ENCODE measurements at regions not wholly inside any gene's neighbourhood (a gene's known extent, or its start where the extent isn't known, plus 50 kb on each side); places are given as distances from the start of the nearest gene placed in this dataset.

DNA sequence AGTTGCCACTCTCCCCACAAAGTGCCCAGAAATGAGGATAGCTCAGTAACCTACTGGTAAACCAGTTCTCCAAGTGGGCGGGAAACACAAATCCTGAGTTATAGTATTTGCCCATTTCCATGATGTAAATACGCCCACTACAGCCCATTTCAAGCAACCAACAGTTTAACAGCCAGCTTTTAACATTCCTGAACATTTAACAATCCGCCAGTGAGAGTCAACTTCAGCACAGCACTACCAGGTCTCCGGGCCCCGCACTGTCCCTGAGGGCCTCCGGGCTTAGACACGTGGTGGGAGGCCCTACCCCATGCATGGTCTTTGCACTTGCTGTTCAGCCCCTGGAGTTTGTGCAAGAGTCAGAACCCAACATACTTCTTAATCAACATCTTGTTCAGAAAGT lies 132.0 kb upstream of the CTTNBP2NL start:
- intact Hi-C loops (cut with micrococcal nuclease): no loop called here
- Mint-ChIP-seq H3K27me3 (ENCODE audit: low read depth in 3 of 3) (peaks cover 0 to 2% (median 0%) of the 10 kb centered on the region in 3 donors), H3K4me1 (no peaks in the 10 kb centered on the region), H3K4me3 (no peak overlapping the region), H3K9me3 (peaks cover 0 to 3% (median 0%) of the 10 kb centered on the region in 7 donors), H3K36me3 (no peaks in the 10 kb centered on the region), H3K27ac (no peak overlapping the region)
- Histone ChIP-seq H4K20me1 (ENCODE audit: insufficient read depth, low read length) (no peaks in the 10 kb centered on the region), H3K27ac (ENCODE audit: low read depth in 1 of 2, low read length in 2 of 2) (no peak overlapping the region), H2AFZ (ENCODE audit: insufficient read depth, low read depth, low read length, poor library complexity, severe bottlenecking) (no peak overlapping the region), H3K9ac (ENCODE audit: insufficient read depth, low read length, poor library complexity, severe bottlenecking) (no peak overlapping the region), H3K9me3 (replicated peaks in 1 of 2; ENCODE audit: control insufficient read depth in 1 of 2, insufficient read depth in 1 of 2, low read length in 2 of 2) (no peaks in the 10 kb centered on the region), H3K27me3 (ENCODE audit: control insufficient read depth in 2 of 2, insufficient read depth in 2 of 2, low read length in 2 of 2) (no peaks in the 10 kb centered on the region), H3K4me3 (replicated peaks in 1 of 3; ENCODE audit: low read depth in 2 of 3, low read length in 3 of 3) (no peak overlapping the region), H3K79me2 (ENCODE audit: insufficient read depth, low read length) (no peaks in the 10 kb centered on the region), H3K4me2 (replicated peaks; ENCODE audit: extremely low read depth, low read length, poor library complexity, severe bottlenecking) (no peak overlapping the region), H3K36me3 (replicated peaks in 1 of 2; ENCODE audit: control insufficient read depth in 1 of 2, insufficient read depth in 2 of 2, low read length in 2 of 2) (no peaks in the 10 kb centered on the region), H3K4me1 (ENCODE audit: control insufficient read depth in 1 of 2, insufficient read depth in 2 of 2, low read length in 2 of 2) (no peaks in the 10 kb centered on the region)
- TF ChIP-seq, protein P1, sequence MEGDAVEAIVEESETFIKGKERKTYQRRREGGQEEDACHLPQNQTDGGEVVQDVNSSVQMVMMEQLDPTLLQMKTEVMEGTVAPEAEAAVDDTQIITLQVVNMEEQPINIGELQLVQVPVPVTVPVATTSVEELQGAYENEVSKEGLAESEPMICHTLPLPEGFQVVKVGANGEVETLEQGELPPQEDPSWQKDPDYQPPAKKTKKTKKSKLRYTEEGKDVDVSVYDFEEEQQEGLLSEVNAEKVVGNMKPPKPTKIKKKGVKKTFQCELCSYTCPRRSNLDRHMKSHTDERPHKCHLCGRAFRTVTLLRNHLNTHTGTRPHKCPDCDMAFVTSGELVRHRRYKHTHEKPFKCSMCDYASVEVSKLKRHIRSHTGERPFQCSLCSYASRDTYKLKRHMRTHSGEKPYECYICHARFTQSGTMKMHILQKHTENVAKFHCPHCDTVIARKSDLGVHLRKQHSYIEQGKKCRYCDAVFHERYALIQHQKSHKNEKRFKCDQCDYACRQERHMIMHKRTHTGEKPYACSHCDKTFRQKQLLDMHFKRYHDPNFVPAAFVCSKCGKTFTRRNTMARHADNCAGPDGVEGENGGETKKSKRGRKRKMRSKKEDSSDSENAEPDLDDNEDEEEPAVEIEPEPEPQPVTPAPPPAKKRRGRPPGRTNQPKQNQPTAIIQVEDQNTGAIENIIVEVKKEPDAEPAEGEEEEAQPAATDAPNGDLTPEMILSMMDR (IDR thresholded peaks at IDR 0.05): no peak
- DNase-seq: no peak
- 83% methylated on average over 6 of the region's 7 CpGs for WGBS (ENCODE audit: insufficient coverage)

GRCh38 chr1:112264553-112264952 lies 131.5 kb upstream of the CTTNBP2NL start:
- peaks cover 0 to 2% (median 0%) of the 10 kb centered on the region in 3 donors for H3K27me3 Mint-ChIP-seq (ENCODE audit: low read depth in 3 of 3)
- Histone ChIP-seq H3K36me3 (replicated peaks in 1 of 2; ENCODE audit: control insufficient read depth in 1 of 2, insufficient read depth in 2 of 2, low read length in 2 of 2) (no peaks in the 10 kb centered on the region), H3K79me2 (ENCODE audit: insufficient read depth, low read length) (no peaks in the 10 kb centered on the region), H3K9me3 (replicated peaks in 1 of 2; ENCODE audit: control insufficient read depth in 1 of 2, insufficient read depth in 1 of 2, low read length in 2 of 2) (no peaks in the 10 kb centered on the region), H3K9ac (ENCODE audit: insufficient read depth, low read length, poor library complexity, severe bottlenecking) (no peak overlapping the region), H2AFZ (ENCODE audit: insufficient read depth, low read depth, low read length, poor library complexity, severe bottlenecking) (no peak overlapping the region), H3K27me3 (ENCODE audit: control insufficient read depth in 2 of 2, insufficient read depth in 2 of 2, low read length in 2 of 2) (no peaks in the 10 kb centered on the region), H4K20me1 (ENCODE audit: insufficient read depth, low read length) (no peaks in the 10 kb centered on the region), H3K4me2 (replicated peaks; ENCODE audit: extremely low read depth, low read length, poor library complexity, severe bottlenecking) (no peak overlapping the region), H3K4me3 (replicated peaks in 1 of 3; ENCODE audit: low read depth in 2 of 3, low read length in 3 of 3) (no peak overlapping the region), H3K27ac (ENCODE audit: low read depth in 1 of 2, low read length in 2 of 2) (no peak overlapping the region), H3K4me1 (ENCODE audit: control insufficient read depth in 1 of 2, insufficient read depth in 2 of 2, low read length in 2 of 2) (no peaks in the 10 kb centered on the region)
- DNase-seq: no peak
- no peak overlapping the region for H3K27ac Mint-ChIP-seq
- no peaks in the 10 kb centered on the region for H3K36me3 Mint-ChIP-seq
- no peak overlapping the region for H3K4me3 Mint-ChIP-seq
- no CpG with 5 or more reads among the region's 2 CpGs for WGBS (ENCODE audit: insufficient coverage)
- TF ChIP-seq, protein P1 (IDR thresholded peaks at IDR 0.05): no peak
- intact Hi-C loops (cut with micrococcal nuclease): no loop called here
- H3K4me1 Mint-ChIP-seq: no peaks in the 10 kb centered on the region
- peaks cover 0 to 3% (median 0%) of the 10 kb centered on the region in 7 donors for H3K9me3 Mint-ChIP-seq

All from CD14-positive monocyte (primary cell).